DMS53 treated with DMSO at 0.1 percent for 48 hours (cell line): ENCODE measurements at regions not wholly inside any gene's neighbourhood (a gene's known extent, or its start where the extent isn't known, plus 50 kb on each side); places are given as distances from the start of the nearest gene placed in this dataset.

Source experiments
- DNase-seq: peaks from one replicate; lab custom pipeline; 2025; ENCODE audit not compliant: unreplicated experiment; lab: John Stamatoyannopoulos, UW

DNA sequence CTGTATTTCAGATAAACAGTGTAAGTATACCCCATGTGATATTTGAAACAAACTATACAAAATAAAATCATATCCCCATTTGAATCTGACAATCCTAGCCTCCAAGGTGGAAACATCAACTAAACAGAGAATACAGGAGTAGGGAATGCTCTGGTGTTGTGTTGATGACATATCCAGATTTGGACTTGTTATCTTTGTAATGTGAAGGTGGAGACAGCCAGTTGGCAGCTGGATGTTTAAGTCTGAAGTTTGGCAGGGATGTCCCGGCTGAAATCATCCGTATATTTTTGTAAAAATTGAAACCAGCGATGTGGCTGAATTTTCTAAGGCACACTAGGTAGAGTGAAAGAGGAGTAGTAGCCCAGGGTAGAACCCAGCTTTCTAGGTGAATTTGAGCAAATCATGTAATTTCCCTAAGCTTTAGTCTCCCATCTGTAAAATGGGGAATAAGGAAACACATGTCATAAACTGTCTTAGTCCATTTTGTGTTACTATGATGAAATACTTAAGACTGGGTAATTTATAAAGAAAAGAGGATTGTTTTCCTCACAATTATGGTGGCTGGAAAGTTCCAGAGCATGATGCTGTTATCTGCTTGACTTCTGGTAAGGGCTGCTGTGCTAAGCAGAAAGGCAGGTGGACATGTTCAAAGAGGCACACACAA, 246.6 kb upstream of the APCDD1 start:
- DNase-seq: no peak

DNA sequence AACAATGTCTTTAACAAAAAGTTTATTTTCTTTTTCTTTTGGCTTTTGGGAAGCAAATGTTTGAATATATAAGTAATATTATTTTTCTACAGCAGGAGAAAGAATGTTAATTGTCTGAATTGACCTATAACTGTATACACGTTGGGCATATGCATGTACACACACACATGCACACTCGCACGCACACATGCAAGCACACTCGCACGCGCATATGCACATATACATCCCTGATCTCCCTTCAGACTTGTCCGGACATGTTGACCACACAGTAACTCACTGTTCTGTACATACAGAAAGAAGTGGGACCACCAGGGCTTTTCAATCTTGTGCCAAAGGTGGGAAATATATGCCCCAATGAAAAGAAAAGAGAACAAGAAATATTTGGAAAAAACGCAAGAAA, 245.1 kb upstream of the APCDD1 start:
- no peak for DNase-seq

DNA sequence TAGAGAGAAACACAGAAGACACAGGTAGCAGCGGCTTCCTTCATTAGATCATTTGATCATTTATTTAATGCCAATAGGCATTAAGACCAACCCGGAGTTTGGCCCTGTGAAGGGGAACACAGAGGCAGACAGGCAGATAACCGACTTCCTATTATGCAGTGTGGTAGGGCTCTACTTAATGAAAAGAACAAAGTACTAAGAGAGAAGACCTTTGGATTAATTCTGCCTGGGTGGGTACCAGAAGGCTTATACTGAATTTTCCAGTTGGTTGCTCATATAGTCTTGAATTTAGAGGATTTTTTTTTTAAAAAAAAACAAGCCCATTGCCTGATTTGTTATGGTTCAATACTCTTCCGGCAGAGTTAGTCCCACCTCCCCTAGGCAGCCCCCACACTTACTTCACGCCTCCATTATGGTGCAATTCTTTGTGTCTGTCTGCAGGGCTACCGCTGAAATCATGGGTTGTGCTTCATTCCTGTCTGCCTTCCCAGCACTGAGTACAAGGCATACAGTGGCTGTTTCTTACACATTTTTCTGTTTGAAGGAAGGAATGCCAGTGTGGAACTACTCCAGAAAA, 244.3 kb upstream of the APCDD1 start:
- DNase-seq: no peak

DNA sequence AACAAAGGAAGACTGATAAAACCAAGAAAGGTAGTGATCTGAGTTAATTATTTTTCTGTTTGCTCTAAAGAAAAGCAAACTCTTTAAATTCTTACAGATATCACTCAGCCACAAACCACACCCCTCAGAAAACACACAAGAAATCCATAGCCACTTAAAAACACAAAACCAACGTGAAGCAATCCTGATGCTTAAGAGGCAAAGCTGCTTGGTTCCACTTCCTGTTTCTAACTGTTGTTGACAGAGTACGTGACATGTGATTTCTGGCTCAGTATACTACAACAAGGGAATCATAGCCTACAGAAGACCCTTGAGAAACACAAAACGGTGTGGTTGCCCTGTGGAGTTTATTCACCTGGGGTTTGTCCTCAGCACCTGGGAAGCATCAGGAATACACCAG, 240.9 kb upstream of the APCDD1 start:
- peak; percentile 93 for DNase-seq

DNA sequence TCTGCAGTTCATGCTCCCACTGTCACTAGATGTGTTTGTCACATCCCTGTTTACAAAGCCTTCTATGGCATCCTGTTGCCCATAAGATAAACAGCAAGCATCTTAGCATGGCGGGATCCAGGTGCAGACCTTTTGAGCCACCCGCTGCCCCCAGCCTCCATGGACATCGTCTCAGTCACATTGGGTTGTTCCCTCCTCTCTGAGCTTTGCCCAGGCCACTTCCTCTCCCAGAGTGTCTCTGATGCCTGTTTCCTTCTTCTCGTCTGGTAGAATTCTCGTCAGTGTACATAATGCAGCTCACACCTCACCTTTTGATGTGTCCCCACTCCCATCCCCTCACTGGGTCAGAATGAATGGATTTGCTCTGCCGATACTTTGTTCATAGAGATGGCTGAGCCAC, 239.0 kb upstream of the APCDD1 start:
- DNase-seq: no peak

DNA sequence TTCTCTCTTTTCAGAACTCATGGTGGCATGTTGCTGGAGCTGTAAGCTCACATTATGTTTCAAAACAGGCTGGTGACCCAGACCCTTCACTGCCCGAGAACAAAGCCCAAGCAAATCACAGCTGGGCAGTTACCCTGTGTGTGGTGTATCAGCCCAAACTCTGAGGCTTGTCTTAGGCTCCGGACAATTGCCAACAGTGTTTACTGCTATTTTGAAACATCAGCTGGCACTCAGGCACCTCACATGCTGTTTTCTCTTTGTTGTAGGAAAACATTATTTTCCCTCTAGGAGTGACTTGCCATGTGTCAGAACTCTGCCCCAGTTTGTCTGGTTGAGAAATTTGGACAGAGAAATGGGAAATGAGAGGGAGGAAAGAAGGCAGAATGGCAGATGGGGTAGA, 237.6 kb upstream of the APCDD1 start:
- no peak for DNase-seq

DNA sequence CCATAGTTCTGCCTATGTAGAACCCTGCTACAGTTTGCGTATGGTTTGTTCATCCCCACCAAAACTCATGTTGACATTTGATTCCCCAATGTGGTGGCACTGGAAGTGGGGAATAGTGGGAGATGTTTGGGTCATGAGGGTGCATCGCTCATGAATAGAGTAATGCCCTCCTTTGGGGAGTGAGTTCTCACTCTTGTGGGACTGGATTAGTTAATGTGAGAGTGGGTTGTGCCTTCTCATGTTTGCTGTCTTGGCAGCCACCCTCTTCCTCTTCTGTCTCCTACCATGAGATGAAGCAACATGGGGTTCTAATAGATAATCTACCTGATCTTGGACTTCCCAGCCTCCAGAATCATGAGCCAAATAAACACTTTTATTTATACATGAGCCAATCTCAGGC, 237.2 kb upstream of the APCDD1 start:
- DNase-seq: no peak

DNA sequence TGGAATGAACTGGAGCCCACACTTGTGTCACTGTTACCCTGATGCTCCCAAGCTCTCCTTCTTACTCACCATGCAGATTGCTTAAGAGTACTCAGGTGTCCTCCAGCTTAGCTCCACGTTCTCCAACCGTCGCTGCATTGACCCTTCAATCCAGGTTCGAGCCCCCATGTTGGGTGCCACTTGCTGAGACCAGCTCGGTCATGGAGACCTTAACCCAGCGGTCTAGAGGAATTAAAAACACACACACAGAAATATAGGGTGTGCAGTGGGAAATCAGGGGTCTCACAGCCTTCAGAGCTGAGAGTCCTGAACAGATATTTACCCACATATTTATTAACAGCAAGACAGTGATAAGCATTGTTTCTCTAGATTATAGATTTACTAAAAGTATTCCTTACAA, 229.1 kb upstream of the APCDD1 start:
- DNase-seq: no peak

DNA sequence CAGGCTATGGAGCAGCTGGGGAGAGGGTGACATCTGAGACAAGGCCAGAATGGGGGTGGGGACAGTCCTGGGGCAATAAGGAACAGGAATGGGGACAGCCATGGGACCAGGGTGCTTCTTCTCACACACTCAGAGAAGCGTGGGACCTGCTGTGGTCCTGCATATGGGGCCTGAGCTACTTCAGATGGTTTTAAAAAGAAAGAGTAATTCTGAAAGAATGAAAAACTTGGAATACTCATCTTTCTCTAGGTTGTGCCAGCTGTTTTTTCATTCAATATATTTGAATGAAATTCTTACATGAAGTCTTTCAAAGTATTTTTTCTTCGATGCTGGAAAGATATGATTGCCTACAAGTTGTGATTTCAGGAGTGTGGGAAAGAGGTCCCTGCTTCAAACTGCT, 227.5 kb upstream of the APCDD1 start:
- DNase-seq: no peak

DNA sequence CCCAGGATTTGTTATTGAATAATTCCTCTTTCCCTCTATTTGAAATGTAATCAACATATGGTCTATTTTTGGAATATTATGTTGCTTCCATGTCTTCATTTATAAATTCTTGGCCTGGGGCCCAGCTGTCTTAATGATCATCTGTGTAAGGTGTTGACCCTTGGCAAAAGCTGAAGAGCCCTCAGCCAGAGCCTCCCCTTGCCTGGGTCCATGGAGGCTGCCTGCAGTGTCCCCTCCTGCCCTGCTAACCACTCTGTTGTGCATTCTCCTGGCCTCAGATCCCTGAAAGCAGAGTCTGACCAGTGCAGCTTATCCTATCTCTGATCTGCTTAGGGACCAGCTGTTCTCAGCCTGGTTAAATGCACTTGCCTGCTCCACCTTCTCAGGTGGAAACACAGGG, 226.1 kb upstream of the APCDD1 start:
- no peak for DNase-seq

DNA sequence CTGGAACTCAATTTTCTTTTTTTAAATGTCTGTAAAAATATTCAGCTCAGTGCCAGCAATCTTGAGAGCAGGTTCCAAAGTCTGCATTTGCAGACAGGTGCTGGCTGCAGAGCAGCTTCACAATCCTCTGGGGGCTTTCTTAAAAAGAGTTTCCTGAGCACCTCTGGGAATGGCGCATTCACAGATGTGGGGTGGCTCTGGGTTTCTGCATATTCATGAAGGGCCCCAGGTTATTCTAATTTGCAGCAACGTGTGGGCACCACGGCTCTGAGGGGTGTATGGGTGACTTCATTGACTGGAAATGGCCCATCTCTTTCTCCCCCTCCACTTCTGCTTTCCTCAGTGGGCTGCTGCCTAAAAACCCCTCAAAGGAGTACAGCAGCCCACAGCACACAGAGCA, 225.0 kb upstream of the APCDD1 start:
- DNase-seq: no peak

DNA sequence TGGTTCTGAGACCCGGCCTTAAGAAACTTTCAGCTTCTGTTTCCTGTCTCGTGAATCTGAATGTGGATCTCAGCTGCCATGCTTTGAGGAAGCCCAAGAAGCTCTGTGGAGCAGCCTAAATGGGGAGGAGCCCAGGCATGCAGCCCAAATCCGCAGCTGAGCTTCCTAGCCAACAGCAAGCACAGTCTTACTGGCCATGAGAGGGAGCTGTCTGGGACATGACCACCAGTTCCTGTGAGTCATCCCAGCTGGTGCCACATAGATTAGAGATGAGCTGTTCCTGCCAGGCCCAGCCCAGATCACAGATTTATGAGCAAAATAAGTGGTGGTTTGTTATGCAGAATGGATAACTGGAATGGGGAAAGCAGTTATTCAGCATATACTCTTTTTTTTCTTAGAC, 224.4 kb upstream of the APCDD1 start:
- DNase-seq: peak; percentile 27

DNA sequence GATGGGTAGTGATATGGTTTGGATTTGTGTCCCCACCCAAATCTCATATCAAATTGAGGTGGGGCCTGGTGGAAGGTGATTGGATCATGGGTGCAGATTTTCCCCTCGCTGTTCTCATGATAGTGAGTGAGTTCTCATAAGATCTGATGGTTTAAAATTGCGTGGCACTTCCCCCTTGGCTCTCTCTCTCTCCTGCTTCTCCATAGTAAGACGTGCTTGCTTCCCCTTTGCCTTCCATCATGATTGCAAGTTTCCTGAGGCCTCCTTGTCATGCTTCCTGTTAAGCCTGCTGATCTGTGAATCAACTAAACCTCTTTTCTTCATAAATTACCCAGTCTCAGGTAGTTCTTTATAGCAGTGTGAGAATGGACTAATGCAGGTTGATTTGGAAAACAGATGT, 223.2 kb upstream of the APCDD1 start:
- DNase-seq: no peak

DNA sequence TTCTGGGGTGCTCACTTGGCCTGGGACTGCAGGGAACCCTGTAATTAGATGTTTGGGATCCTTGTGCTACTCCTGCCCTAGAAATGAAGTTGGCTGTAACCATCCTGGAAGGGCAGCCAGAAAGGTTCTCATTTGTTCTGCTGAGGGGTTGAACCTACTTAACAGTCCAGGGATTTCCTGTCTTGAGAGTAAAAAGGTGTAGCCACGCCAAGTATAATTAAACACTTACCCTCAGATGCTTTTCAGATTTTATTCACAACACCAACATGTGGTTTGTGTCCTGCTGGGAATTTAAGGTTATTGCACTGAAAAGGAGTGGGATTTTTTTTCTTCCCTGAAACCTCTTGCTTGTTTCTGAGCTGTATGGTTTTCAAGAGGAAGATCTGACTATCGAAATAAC, 222.4 kb upstream of the APCDD1 start:
- DNase-seq: no peak

DNA sequence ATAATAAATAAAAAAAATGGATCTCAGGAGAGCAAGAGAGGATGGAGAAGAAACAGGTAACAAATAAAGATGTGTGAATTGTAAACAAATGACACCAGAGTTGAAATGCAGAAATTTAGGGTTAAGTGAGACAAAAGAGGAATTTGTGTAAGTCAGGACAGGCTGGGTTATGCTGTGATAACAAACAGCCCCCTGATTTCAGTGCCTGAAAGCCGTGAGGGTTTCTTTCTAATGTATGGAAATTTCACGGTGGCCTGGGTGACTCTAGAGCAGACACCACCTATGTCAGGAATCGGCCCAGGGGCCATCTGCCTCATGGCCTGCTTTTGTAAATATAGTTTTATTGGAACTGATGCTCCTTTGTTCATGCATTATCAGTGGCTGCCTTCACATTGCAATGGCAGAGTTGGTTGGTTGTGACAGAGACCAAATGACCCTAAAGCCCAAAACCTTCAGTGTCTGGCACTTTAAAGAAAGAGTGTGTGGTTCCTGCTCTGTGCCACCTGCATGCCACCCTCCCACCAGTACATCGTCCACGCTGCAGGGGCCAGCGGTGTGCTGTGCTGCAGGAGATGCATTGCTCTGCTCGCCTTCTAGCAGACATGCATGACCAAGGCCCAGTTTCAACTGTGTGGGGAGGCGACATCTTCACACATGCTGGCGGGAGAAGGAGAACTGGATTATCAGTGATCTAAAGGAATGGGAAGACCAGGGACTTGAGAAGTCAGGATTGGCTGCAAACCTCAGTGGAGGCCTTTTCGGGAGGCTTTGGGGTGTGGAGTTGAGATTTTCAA, 221.2 kb upstream of the APCDD1 start:
- DNase-seq: no peak

DNA sequence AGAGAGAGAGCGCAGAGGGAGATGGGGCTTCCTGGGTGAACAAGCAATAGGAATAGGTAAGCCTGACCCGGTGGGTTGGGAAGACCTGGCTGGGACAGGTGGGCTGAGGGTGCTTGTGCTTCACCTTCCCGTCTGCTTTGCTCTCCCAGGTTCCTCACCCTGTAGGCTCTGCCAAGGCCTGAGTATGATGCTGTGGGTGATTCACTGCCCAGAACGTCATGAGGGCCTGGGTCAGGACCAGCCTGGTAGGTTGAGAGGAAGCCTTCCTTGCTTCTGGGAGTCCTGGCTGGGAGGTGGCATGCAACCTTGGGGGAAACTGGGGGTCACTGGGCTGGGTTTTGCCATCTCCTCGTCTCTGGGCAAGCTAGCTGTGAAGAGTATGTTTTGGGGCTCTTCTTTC, 220.2 kb upstream of the APCDD1 start:
- no peak for DNase-seq

DNA sequence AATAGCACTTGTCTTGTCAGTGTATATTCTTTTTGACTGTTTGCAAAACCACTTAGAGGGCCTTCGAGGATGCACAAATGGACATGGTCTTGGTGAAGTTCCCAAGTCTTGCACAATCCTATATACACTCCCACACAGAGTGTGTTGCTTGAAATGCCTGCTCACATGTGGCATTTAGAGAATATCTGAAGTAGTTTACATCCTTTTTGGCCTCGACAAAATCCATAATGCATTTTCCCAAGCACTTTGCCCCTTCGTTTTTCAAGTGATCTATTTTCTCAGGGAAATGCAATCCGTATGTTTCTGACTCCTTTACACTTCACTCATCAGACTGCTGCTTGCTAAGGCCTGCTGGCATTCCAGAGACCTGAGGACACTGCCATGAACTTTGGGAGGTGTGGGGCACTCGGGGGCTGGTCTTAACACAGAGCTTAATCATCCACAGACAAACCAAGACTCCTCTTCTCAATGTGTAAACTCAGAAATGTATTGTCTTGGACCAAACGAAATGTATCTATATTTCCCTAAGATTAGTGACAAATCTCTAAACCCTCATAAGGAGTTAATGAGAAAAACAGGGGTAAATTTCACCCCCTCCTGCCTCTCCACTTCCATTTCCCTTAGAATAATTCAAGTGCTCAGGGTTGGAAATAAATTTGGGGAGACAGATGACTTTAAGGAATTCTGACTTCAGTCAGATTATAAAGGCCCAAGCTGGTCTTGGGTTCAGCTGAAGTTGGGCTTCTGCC, 219.3 kb upstream of the APCDD1 start:
- no peak for DNase-seq

DNA sequence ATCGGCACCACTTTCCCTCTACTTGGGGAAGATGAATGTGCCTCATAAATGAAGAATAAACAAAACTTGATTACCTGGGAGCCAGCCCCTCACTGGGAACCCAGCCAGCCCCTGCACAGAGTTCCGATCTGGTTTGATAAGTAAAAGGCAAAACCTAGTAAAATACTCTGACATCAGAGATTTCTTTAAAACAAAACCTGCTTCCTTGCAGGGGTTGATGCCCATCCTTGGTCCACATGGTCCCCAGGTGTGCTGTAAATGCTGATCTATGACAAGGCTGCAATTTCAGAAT, 218.8 kb upstream of the APCDD1 start:
- no peak for DNase-seq

DNA sequence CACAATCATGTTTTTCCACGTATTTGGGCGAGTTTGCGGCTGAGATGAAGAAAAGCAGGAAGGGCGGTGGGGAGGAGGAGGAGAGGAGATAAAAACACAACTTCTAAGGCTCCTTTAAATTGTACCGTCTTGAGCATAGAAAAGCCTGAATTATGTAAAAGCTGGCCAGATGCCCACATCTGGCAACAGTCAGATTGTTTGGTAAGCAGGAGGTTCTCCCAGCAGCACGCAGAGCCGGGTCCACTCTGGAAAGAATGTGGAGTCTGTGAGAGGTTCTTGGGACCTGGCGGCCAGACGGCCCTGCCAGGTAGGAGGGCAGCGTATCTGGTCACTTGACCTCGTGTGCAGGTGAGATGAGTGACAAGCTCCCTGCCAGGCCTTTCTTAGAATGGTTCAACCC, 215.3 kb upstream of the APCDD1 start:
- DNase-seq: no peak

DNA sequence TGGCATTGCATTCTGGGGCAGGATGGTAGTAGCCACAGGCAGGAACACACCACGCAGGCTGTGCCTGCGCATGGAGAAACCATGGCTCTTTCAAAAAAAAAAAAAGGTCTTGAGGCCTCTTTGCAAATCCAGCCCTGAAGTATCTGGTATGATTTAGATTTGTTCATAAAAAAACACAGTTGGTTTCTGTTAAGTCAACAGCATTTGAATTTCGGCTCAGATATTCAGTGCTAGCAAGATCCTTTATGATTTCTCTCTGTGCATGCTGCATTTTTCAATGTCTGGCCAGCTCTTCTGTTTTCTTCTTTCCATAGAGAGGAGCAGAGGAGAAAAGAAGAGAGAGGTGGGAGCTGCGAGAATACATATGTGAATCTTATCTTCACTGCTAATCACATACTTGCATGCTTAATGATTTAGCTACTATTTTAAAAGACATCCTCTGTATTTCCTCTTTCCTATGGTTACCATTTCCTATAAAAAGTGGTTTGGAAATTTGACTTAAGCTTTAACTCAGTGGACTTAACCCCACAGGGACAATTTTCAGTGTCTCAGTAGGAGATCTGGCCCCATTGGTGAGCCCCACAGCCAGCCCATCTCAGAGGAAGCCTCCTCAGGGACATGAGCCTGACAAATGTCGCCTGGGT, 214.3 kb upstream of the APCDD1 start:
- no peak for DNase-seq

DNA sequence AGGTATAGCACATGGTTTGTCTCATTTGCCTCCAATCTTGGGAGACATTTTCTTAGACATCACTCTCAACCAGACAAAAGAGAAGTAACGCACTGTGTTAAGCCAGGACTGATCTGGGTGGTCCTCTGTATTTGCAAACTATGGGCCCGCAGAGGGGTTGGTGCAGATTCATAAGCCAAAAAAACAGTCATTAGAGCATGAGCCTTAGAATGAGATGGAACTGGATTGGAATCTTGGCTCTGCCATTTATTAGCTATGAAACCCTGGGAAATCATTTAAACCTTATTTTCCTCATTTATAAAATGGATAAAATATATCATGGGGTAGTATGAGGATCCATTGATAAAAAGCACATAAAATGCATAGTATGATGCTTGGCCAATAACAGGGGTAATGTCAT, 213.5 kb upstream of the APCDD1 start:
- DNase-seq: no peak

DNA sequence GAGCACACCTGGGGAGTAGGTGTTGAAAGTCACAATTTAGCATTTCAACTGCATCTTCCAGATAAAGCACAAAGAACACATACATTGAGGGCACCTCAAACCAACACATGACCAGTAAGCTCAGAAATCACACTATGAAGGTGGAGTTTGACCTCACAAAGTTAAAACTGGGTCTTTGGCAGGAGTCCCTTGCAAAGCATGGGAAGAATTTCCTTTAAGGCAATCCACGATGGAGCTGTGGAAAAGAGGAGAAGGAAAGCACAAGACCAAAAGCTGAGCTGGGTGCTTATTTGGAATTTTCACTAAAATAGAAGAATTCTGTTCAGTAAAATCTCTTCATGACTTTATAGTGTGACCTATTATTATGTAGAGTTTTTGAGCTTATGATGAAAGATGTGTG, 212.9 kb upstream of the APCDD1 start:
- no peak for DNase-seq
